Endothelial cell of umbilical vein (primary cell): ENCODE measurements at regions not wholly inside any gene's neighbourhood (a gene's known extent, or its start where the extent isn't known, plus 50 kb on each side); places are given as distances from the start of the nearest gene placed in this dataset.

Experiments used
- BruUV-seq: library from RNA; stranded (reverse); fragments of 400-500 nt; replicated peaks from 2 replicates; lab custom pipeline; 2021; lab: Mats Ljungman, UMichigan
- CTCF ChIA-PET: fragments of 300-600, 350-600 bp; sonication (Branson Sonifier 250); formaldehyde crosslinking; loops from one replicate; lab custom pipeline; 2021; ENCODE audit warnings: antibody characterized with exemption, inconsistent platforms; lab: Charles Lee
- POLR2A ChIA-PET: fragments of 300-600, 350-600 bp; sonication (Branson Sonifier 250); formaldehyde crosslinking; loops from one replicate; lab custom pipeline; 2021; ENCODE audit warnings: antibody characterized with exemption, inconsistent platforms; lab: Charles Lee
- DNase-seq: peaks from one replicate; pipeline ENCODE4 v3.0.0-alpha.2; 2011; ENCODE audit warnings: low read depth, low spot score
- FAIRE-seq: peaks from 2 replicates; lab custom pipeline; 2011; peaks lifted over from hg19 to GRCh38; lab: Jason Lieb, UNC
- H2AFZ ChIP-seq: 2 replicates; pipeline ENCODE4 v1.6.0; 2012; ENCODE audit warnings: low read depth, low read length, control low read depth, inconsistent platforms
- H3K27ac ChIP-seq: 2 replicates; pipeline ENCODE4 v1.5.1; 2011; ENCODE audit warnings: low read depth, mild to moderate bottlenecking, control low read depth, low read length, moderate library complexity; ENCODE audit not compliant: insufficient read depth
- H3K27me3 ChIP-seq, 2 experiments: 2 replicates each; pipeline versions ENCODE4 v1.6.0 to v1.6.1; 2011; ENCODE audit warnings: low read length in 2 of 2, mixed read lengths in 1 of 2; ENCODE audit not compliant: control insufficient read depth in 2 of 2, insufficient read depth in 2 of 2
- H3K36me3 ChIP-seq, 2 experiments: 2 replicates in 1 of 2; 3 replicates in 1 of 2; pipeline ENCODE4 v1.5.1; 2011; ENCODE audit warnings: low read length in 2 of 2, mild to moderate bottlenecking in 1 of 2, moderate library complexity in 1 of 2; ENCODE audit not compliant: control insufficient read depth in 2 of 2, insufficient read depth in 2 of 2; ENCODE audit errors: extremely low read depth in 1 of 2
- H3K4me1 ChIP-seq: 3 replicates; pipeline ENCODE4 v1.5.1; 2011; ENCODE audit warnings: mild to moderate bottlenecking, low read length; ENCODE audit not compliant: control insufficient read depth, insufficient read depth; ENCODE audit errors: extremely low read depth
- H3K4me2 ChIP-seq: 2 replicates; pipeline ENCODE4 v1.6.1; 2011; ENCODE audit warnings: low read length, control low read depth, mixed read lengths; ENCODE audit not compliant: insufficient read depth
- H3K4me3 ChIP-seq, 3 experiments: fragments of 200-600 bp in 1 of 3; sonication (generic), shearing (Covaris generic) in 1 of 3; replicated peaks in 1 of 3; 2 replicates each; pipeline ENCODE4 v1.5.1; 2011 to 2016; ENCODE audit warnings: control low read depth in 3 of 3, low read length in 3 of 3, mild to moderate bottlenecking in 2 of 3, inconsistent platforms in 1 of 3, low read depth in 1 of 3, moderate library complexity in 1 of 3; ENCODE audit not compliant: insufficient read depth in 1 of 3
- H3K79me2 ChIP-seq: 2 replicates; pipeline ENCODE4 v1.6.0; 2012; ENCODE audit warnings: low read length, inconsistent platforms; ENCODE audit not compliant: control insufficient read depth, insufficient read depth
- H3K9ac ChIP-seq: replicated peaks from 2 replicates; pipeline ENCODE3; 2011; ENCODE audit warnings: low read length, control low read depth; ENCODE audit not compliant: insufficient read depth; ENCODE audit errors: extremely low read depth
- H3K9me1 ChIP-seq: replicated peaks from 3 replicates; pipeline ENCODE4 v1.6.0; 2011; ENCODE audit warnings: mild to moderate bottlenecking, low read length; ENCODE audit not compliant: control insufficient read depth, insufficient read depth; ENCODE audit errors: extremely low read depth
- H3K9me3 ChIP-seq: replicated peaks from 2 replicates; pipeline ENCODE4 v1.5.1; 2012; ENCODE audit warnings: low read length, inconsistent platforms; ENCODE audit not compliant: control insufficient read depth, insufficient read depth
- H4K20me1 ChIP-seq: replicated peaks from 2 replicates; pipeline ENCODE3; 2011; ENCODE audit warnings: mild to moderate bottlenecking, low read length; ENCODE audit not compliant: control insufficient read depth, insufficient read depth; ENCODE audit errors: extremely low read depth
- EZH2 ChIP-seq: IDR thresholded peaks from 2 replicates; pipeline ENCODE4 v1.6.1; 2012; ENCODE audit warnings: borderline replicate concordance, low read depth, mild to moderate bottlenecking, moderate library complexity, low read length, inconsistent platforms; ENCODE audit not compliant: severe bottlenecking
- FOS ChIP-seq: IDR thresholded peaks from 2 replicates; pipeline ENCODE4 v1.6.1; 2011; ENCODE audit warnings: mild to moderate bottlenecking, low read length, moderate library complexity, borderline replicate concordance; ENCODE audit not compliant: insufficient read depth
- GATA2 ChIP-seq: IDR thresholded peaks from 2 replicates; pipeline ENCODE4 v1.7.0; 2011; ENCODE audit warnings: low read depth, mild to moderate bottlenecking, moderate library complexity, mixed read lengths, low read length; ENCODE audit not compliant: insufficient read length, insufficient read depth
- JUN ChIP-seq: IDR thresholded peaks from 2 replicates; pipeline ENCODE4 v1.6.1; 2011; ENCODE audit warnings: borderline replicate concordance, low read depth; ENCODE audit not compliant: insufficient read length, insufficient read depth
- MAX ChIP-seq: IDR thresholded peaks from 2 replicates; pipeline ENCODE4 v1.6.1; 2011; ENCODE audit not compliant: insufficient read depth, insufficient read length
- MYC ChIP-seq: IDR thresholded peaks from one replicate; pipeline ENCODE4 v1.6.1; 2011; ENCODE audit warnings: mild to moderate bottlenecking, low read depth, low read length
- POLR2A ChIP-seq: IDR thresholded peaks from 2 replicates; pipeline ENCODE4 v1.6.1; 2012; ENCODE audit warnings: low read depth, mild to moderate bottlenecking, control low read depth, low read length
- POLR2AphosphoS5 ChIP-seq: IDR thresholded peaks from 2 replicates; pipeline ENCODE4 v1.6.1; 2012; ENCODE audit warnings: low read depth, mild to moderate bottlenecking, control low read depth, low read length, moderate library complexity; ENCODE audit not compliant: insufficient read depth
- dilution Hi-C: fragments of 300-500 bp; cut with MboI; formaldehyde crosslinking; loops from one replicate; pipeline ENCODE4 v1.15.0; 2019; ENCODE audit warnings: low sequenced_read_pairs; ENCODE audit not compliant: extremely low pct_ligation_motif_present
- intact Hi-C: fragments of 100-400 bp; cut with micrococcal nuclease; formaldehyde crosslinking; loops from one replicate; pipeline ENCODE4 v1.10.0; 2022

DNA sequence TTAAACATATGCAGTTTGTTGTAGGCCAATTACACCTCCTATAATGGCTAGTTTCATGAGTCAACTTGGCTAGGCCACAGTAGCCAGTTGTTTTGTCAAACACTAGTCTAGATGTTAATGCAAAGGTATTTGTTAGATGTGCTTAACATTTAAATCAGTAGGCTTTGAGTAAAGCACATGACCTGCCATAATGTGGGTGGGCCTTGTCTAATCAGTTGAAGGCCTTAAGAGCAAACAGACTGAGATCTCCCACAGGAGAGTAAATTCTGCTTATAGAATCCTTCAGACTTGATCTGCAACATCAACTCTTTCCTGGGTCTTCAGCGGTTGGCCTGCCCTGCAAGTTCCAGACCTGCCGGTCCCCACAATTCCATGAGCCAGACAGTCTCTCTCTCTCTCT is 1345.9 kb downstream of the BRD1 start:
- TF ChIP-seq EZH2 (no peak), MAX (no peak), POLR2AphosphoS5 (no peak), JUN (no peak), MYC (no peak)
- ChIA-PET CTCF (no interaction called here), POLR2A (no interaction called here)
- Histone ChIP-seq H3K36me3 (no peaks in the 10 kb centered on the region), H3K9ac (no peak overlapping the region), H3K9me1 (no peaks in the 10 kb centered on the region), H3K79me2 (no peaks in the 10 kb centered on the region), H3K4me1 (no peaks in the 10 kb centered on the region), H3K9me3 (peaks cover 3% of the 10 kb centered on the region), H2AFZ (no peak overlapping the region), H3K27ac (no peak overlapping the region), H3K4me3 (no peak overlapping the region), H4K20me1 (no peaks in the 10 kb centered on the region), H3K4me2 (no peak overlapping the region), H3K27me3 (no peaks in the 10 kb centered on the region)
- FAIRE-seq (no peak), DNase-seq (no peak)
- BruUV-seq, result no TSS peak
- dilution Hi-C loops (no loop called here), intact Hi-C loops (loop anchor here (10.0 kb wide), 1 partner anchor 1687 kb away; no protein-coding TSS in a partner anchor)

DNA sequence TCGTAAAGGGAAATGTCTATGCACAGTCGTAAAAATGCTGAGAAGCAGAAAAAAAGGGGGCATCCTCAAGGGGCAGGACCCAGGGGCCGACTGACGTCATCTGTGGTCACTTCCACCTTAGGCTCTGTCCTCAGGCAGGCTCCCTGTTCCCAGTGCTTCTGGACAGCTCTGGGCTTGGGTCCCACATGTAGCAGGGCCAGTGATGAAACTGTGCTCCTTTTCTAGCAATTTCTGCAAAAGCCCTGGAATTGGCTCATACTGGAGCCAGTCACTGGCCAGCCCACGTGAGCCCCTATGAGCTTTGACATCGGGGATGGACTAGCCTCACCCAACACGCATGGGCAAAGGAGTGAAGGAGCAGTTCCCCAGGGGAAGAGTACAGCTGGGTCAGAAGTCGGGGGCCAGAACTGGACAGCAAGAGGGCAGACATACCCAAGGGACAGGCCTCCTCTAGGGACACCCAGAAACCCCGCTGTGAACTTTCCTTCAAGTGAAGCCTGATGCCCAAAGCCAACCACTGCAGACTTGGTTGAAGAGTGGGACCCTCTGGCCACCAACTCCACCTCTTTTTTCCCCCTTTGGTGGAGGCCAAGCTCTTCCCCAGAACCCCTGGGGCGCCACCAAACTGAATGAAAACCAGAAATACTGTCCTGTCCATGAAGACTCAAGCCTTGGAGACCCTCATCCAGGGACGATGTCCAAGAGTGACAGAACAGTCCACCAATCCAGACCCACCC is 1349.0 kb downstream of the BRD1 start:
- no peak for DNase-seq
- Histone ChIP-seq H2AFZ (no peak overlapping the region), H4K20me1 (no peaks in the 10 kb centered on the region), H3K4me1 (no peaks in the 10 kb centered on the region), H3K9me1 (no peaks in the 10 kb centered on the region), H3K27me3 (no peaks in the 10 kb centered on the region), H3K36me3 (no peaks in the 10 kb centered on the region), H3K9me3 (peaks cover 6% of the 10 kb centered on the region), H3K27ac (no peak overlapping the region), H3K4me2 (no peak overlapping the region), H3K79me2 (no peaks in the 10 kb centered on the region), H3K9ac (no peak overlapping the region), H3K4me3 (no peak overlapping the region)
- dilution Hi-C loops, result no loop called here
- no peak for FAIRE-seq
- BruUV-seq, result no TSS peak
- TF ChIP-seq JUN (no peak), POLR2A (no peak), EZH2 (no peak), MAX (no peak), GATA2 (no peak), FOS (no peak)
- CTCF ChIA-PET, result no interaction called here
- POLR2A ChIA-PET, result no interaction called here
- intact Hi-C loops, result no loop called here
